NCI-H2107 (cell line): ENCODE measurements at regions not wholly inside any gene's neighbourhood (a gene's known extent, or its start where the extent isn't known, plus 50 kb on each side); places are given as distances from the start of the nearest gene placed in this dataset.
"Not testable (repeated sequence)": the region's sequence is repeated elsewhere in the genome, so short reads cannot be mapped to it uniquely, and the experiment has no call there.

Experiments used
- DNase-seq: peaks from one replicate; lab custom pipeline; 2025; lab: John Stamatoyannopoulos, UW

DNA sequence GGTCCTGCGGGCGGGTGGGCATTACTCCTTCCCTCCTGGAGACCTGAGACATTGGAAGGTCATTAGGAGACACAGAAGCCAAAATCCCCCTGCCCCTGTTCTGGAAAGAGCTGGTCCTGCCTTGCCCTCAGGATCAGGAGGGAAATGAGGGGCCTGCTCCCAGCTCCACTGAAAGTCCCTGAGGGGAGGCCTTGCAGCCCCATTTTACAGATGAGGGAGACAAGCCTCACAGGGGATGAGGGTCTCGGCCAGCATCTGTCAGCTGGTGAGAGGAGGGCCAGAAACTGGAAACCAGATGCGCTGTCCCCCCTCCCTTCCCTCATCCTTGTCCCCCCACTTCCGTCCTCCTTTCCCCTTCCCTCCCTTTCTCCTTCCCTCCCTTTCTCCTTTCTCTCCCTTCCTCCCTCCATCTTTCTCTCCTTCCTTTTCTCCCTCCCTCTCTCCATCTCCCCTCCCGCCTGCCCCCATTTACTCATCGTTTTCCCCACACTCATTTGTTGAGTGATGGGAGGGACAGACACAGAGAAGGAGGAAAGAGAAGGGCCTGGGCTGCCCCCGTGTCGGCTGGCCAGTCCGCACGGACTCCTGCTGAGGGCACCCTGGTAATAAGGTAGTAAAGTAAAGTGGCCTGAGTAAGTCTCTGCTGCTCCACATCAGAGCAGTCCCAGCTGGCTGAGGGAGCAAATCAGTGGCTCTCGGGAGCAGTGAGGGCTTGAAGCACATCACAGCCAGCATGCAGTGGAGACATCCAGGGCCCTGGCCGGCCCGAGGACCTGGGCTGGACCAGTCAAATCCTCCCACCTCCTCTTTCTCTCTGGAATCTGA lies 112.4 kb upstream of the ALDH1A3 start:
- no peak for DNase-seq

GRCh38 chr15:100768501-100768931 lies 111.1 kb upstream of the ALDH1A3 start:
- no peak for DNase-seq

- no peak for DNase-seq
These were observed 110.3 kb upstream of the ALDH1A3 start for GRCh38 chr15:100769043-100769974.

- no peak for DNase-seq
These were observed 109.7 kb upstream of the ALDH1A3 start for GRCh38 chr15:100769975-100770340.

DNA sequence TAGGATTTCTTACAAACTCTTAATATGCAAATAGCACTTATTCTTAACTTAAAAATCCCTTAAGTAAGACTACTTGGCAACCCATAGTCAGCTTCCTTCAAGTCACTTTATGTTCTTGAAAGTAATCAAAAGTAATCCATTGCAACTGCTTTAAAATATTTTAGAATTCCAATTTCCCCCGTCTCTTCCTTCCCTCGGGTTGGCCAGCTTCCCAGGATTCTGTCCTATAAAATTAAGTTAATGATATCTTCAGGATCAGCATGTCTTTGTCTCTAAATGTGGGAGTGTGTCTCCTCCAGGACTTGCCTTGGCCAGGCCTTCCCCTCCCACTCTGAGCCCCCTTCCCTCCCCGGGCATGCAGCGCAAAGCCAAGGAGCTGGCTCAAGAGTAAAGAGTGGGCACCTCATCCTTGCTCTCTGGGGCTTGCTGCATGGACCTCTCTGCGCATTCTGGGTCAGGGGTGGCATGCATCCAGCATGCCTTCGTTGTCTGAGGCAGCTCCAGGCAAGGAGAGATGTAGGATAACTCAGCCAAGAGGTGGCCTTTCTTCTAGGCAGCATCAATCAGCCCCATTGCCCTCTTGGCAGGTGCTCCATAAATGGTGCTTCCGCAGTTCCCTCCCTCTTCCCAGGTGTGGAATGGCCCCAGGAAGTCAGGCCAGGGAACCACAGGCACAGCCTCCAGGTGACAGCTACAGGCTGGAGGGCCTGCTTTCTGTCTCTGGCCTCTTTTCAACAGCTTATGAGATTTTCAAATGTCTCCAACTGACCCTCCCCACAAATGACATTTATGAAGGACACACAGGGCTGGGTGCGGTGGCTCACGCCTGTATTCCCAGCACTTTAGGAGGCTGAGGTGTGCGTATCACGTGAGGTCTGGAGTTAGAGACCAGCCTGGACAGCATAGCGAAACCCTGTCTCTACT lies 108.7 kb upstream of the ALDH1A3 start:
- DNase-seq, result no peak

GRCh38 chr15:100771746-100772145 lies 107.9 kb upstream of the ALDH1A3 start:
- DNase-seq, result no peak

GRCh38 chr15:100772478-100772877 lies 107.2 kb upstream of the ALDH1A3 start:
- DNase-seq, result no peak

- no peak for DNase-seq
These were observed 106.6 kb upstream of the ALDH1A3 start for GRCh38 chr15:100772892-100773520.

DNA sequence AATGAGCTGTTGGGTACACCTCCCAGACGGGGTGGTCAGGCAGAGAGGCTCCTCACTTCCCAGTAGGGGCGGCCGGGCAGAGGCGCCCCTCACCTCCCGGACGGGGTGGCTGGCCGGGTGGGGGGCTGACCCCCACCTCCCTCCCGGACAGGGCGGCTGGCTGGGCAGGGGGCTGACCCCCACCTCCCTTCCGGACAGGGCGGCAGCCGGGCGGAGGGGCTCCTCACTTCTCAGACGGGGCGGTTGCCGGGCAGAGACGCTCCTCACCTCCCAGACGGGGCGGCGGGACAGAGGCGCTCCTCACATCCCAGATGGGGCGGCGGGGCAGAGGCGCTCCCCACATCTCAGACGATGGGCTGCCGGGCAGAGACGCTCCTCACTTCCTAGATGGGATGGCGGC lies 105.6 kb upstream of the ALDH1A3 start:
- not testable (repeated sequence) for DNase-seq

GRCh38 chr15:100775581-100776185 lies 103.9 kb upstream of the ALDH1A3 start:
- no peak for DNase-seq

GRCh38 chr15:100777821-100778220 lies 101.8 kb upstream of the ALDH1A3 start:
- DNase-seq, result no peak

DNA sequence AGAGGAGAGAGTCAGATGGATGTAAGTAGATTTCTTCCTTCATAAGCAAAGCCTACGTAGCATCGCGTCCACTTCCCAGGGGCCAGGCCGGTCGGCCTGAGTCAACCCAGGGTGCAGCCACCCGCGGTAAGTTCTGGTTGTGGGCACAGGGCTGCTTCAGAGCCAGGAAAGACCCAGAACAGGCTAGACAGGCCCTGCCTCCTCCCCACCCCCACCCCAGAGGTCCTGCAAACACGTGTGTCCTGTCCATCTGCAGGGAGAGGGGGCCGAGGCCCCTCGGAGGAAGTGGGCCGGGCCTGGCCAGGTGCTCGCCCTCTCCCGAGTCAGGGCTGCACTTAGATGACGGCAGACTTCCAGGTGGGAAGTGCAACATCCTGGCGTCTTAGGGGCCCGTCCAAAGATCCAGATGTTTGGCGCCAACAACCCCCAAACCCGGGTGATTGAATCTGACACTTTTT lies 100.8 kb upstream of the ALDH1A3 start:
- no peak for DNase-seq

DNA sequence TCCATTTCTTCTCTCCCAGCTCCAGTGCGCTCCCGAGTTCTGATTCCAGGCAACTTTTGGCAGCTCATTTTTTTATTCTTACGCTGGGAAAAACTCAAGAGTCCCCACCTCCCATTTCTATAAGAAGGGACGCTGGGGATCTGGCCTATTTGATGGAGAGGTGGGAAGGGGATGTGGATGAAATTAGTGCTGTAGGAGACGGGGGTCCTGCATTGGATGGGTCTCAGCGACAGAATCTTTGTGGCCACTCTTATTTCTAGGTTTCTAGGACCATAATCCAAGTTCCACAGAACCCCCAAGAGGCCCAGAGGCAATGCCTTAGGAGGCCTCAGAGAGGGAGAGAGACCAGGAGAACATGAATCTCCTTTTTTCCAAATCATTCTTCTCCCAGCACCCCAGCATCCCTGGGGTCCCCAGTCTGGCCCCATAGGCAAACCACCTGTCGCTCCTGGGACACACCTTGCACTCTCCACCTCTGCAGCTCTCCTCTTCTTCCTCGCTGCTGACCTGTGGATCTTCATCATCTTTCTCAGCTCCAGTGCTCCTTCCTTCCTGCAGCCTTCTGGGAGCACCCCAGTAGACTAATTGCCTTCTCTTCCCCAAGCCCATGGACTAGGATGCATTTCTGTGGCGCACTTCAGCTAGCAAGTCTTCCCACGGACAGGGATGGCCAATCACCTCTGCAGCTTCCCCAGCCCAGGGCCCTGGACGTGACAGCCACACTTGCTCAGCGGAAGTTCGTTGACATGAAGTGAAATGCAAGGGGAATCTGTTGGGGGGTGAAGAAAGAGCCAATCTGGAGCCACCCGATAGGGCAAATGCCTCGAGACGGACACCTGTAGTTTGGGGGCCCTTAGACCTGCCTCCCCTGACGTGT lies 100.1 kb upstream of the ALDH1A3 start:
- DNase-seq, result no peak

- no peak for DNase-seq
These were observed 99.3 kb upstream of the ALDH1A3 start for GRCh38 chr15:100780208-100780800.

DNA sequence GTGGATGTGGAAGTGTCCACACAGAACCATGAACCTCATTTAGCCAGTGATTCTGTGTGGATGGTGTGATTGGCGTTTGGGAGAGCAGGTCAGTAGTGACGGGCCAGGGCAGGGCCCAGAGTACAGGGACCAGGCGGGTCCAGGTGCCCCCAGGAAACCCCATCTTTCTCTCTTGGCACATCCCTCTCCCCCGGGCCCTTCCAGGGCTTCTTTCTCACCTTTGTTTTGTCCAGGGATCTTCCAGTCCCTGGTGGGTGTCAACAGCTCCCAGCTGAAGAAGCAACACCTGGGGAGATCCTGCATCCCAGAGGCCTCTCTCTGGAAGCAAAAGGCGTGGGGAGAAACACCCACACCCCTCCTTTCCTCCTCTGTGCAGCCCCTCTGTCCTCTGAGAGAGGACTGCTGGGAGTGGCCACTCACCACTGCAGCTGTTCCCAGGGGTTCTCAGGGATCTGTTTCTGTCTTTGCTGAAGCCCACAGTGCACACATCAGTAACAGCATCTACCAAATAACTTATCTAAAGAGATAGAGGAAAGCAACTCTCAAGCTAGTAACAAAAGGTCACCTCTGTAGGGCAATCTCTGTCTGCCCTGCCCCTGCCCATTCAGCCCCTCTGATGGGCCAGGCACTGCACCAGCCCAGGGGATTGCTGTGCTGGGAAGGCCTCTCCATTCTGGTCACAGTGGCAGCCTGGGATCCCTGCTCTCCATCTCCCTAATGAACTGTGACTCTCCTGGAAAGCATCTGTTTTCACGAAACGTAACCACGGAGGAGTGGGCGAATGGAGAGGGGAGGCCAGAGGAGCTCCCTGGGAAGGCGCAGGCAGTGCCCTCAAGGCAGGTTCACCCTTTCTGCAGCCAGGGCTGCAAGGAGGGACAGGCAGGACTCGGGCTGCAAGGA lies 98.3 kb upstream of the ALDH1A3 start:
- no peak for DNase-seq

- DNase-seq, result no peak
These were observed 97.6 kb upstream of the ALDH1A3 start for GRCh38 chr15:100781961-100782530.

DNA sequence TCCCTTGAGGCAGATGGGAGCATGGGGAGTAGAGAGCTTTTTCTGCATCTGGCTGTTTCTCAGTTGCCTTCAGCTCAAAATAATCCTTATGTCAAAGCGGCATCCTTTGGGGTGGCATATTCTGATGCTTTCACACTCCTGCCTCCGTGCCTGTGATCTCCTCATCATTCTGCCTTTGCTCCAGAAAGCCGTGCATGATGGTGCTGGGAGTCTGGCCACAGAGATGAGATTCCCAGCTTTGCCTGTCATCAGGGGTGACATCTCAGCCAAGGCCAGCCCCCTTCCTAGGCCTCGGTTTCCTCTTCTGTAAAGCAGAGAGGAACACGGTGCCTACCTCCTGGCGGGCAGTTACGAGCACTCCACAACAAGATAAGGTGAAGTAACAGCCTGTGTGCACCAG lies 96.3 kb upstream of the ALDH1A3 start:
- no peak for DNase-seq
